ENCODE measurements at regions not wholly inside any gene's neighbourhood (a gene's known extent, or its start where the extent isn't known, plus 50 kb on each side); places are given as distances from the start of the nearest gene placed in this dataset.

GRCh38 chr12:24409868-24410267 lies 460.4 kb upstream of the SOX5 start:
- TF ChIP-seq, protein P1, sequence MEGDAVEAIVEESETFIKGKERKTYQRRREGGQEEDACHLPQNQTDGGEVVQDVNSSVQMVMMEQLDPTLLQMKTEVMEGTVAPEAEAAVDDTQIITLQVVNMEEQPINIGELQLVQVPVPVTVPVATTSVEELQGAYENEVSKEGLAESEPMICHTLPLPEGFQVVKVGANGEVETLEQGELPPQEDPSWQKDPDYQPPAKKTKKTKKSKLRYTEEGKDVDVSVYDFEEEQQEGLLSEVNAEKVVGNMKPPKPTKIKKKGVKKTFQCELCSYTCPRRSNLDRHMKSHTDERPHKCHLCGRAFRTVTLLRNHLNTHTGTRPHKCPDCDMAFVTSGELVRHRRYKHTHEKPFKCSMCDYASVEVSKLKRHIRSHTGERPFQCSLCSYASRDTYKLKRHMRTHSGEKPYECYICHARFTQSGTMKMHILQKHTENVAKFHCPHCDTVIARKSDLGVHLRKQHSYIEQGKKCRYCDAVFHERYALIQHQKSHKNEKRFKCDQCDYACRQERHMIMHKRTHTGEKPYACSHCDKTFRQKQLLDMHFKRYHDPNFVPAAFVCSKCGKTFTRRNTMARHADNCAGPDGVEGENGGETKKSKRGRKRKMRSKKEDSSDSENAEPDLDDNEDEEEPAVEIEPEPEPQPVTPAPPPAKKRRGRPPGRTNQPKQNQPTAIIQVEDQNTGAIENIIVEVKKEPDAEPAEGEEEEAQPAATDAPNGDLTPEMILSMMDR (IDR thresholded peaks at IDR 0.05), result no peak
- TF ChIP-seq POLR2A (IDR thresholded peaks at IDR 0.05), result no peak
